NCI-H2227 treated with DMSO at 0.1 percent for 48 hours (cell line): ENCODE measurements at regions not wholly inside any gene's neighbourhood (a gene's known extent, or its start where the extent isn't known, plus 50 kb on each side); places are given as distances from the start of the nearest gene placed in this dataset.

Source experiments
- DNase-seq: peaks from one replicate; lab custom pipeline; 2025; lab: John Stamatoyannopoulos, UW

DNA sequence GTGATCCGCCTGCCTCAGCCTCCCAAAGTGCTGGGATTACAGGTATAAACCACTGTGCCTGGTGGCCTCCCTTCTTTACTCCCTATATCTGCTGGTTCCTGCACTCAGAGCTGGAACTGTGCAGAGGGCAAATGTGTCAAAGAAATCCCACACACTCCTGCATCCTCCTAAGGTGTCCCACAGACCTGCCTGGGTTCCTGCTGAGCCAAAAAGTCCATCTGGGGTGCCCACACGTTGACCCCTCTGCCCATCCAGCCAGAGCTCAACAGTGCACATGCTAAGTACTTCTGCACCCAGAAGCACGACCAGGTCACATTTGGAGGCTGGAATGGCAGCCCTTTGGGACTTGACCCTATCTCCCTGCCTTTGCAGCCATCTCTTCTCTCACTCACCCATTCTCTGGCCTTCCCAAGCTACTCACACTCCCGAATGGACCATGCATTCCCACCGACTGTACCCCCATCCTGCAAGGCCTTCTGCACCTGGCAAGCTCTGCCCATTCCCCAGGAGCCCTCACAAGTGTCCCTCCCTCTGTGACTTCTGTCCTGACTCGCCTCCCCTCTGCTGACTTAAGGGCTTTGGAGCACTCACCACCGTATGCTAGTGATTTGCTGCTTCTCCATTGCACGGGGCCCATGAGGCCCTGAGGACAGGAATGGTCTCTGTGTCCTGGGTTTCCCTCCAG, 152.1 kb downstream of the KCTD15 start:
- DNase-seq: no peak

DNA sequence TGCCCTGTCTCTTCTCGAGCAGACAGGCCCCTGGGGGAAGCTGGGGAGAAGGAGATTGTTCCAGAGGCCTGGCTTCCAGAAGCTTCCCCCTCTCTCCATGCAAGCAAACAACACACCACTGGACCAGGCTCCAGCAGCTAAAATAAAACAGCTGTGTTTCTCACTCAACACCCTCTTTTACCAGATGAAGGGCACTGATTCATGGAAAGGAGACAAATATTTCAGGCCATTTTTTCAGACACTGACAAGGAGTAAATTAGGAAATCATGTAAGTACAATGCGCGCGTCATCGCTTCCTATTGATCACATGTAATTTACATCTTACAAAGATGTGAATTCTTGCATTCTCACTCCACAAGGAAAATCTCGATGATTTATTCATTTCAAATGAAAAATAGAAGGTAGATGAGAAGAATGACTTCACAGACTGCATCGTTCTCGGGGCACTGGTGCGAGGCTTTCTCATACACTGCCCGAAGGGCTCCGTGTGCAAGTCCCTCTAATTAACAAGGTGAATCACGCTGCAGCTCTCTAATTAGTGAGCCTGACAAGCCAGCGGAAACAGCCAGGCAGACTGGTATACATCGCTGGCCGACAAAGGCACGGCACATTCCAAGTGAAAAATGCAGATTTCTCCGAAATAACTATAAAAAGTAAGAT, 153.6 kb downstream of the KCTD15 start:
- no peak for DNase-seq

DNA sequence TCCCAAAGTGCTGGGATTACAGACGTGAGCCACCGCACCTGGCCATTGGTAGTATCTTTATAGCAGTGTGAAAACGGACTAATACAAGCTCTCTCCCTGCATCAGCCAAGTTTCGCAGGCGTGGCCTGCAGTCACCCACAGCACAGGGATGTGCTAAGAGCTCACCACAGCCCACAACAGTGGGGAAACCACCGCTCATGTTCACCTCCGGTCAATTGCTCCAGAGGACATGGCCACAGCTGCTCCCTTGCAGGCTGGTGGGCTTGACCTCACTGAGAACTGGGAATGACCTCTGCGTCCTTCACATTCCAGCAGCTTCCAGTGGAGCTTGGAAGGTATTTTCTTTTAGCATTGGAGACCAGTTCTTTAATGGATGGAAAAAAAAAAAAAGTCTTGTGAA, 156.4 kb downstream of the KCTD15 start:
- no peak for DNase-seq

DNA sequence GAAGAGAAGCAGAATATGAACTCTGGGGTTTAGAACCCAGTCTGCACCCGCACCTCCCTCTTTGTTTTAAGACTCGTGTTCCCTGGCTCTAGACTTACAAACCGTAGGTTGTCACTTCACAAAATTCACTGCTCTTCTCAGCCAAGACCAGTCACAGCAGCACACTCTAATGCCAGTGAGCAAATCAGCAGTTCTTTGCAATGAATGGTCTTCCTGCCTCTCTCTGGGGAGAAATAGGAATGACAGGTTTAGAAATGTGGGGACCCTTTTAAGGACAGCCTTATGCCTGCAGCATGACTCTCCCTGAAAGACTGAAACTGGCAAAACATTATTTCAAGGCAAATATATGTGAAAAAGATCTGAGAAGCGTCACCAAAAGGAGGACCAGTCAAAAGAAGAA, 156.9 kb downstream of the KCTD15 start:
- DNase-seq: no peak

DNA sequence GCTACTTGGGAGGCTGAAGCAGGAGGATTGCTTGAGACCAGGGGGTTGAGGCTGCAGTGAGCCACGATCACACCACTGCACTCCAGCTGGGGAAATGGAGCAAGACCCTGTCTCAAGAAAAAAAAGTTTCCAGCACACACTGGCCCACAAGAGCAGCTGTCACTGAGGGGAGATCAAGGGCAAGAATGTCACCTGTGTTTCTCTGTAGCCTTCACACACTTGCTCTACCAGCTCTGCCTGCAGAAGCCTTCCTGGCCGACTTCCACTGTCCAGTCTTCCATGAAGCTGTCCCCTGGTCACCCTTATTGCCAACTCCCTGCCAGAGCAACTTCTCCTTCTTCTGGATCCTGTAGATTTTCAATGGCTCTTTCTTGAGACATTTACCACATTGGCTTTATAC, 158.0 kb downstream of the KCTD15 start:
- DNase-seq: no peak

DNA sequence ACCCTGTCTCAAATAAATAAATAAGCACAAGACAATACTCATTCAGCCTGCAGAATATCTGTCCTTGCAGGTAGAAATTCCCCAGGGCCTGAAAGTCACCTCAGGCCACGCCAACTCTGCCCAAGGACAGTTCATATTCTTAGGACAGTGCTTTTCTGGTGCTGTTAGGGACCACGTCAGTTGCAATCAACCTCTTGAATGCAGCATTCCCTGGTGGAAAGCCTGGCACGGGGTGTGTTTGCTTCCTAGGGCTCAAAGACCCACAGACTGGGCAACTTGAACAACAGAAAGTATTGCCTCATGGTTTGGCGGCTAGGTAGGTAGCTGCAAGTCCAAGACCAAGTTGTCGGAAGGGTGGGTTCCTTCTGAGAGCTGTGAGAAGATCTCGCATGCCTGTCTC, 160.3 kb downstream of the KCTD15 start:
- DNase-seq: no peak

DNA sequence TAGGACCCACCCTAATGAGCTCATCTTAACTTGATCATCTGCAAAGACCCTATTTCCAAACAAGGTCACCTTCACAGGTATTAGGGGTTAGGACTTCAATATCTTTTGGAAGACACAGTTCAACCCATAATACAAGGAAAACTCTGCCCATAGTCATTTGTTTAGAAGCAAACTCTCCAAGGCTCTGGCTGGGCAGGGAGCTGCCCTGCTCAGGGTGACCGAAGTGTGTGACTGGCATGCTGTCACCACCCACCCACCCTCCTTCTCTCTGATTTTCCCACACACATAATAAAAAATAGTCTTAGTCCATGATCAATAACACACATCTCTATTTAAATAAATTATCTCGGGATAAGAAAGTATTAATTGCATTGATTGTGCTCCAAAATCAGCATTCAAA, 161.1 kb downstream of the KCTD15 start:
- no peak for DNase-seq

DNA sequence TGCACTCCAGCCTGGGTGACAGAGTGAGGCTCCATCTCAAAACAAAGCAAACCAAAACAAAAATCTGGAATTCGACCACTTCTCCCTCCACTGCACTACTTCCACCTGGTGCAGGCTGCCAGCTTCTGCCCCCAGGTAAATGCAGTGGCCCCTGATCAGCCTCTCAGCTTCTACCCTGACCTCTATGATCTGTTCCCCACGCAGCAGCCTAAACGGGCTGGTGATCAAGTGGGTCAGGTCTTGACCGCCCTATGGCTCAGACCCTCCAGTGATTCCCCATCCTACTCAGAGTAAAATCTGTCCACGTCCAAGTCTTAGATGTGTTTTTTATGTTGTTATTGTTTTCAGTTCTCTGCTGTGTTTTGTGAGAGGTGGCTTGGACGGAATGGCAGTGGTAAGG, 163.9 kb downstream of the KCTD15 start:
- no peak for DNase-seq

DNA sequence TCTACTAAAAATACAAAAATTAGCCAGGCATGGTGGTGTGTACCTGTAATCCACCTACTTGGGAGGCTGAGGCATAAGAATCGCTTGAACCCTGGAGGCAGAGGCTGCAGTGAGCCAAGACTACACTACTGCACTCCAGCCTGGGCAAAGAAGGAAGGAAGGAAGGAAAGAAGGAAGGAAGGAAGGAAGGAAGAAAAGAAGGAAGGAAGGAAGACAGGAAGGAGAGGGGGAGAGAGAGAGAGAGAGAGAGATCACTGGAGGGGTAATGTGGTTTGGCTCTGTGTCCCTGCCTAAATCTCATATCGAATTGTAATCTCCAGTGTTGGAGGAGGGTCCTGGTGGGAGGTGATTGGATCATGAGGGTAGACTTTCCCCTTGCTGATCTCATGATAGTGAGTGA, 165.5 kb downstream of the KCTD15 start:
- no peak for DNase-seq

DNA sequence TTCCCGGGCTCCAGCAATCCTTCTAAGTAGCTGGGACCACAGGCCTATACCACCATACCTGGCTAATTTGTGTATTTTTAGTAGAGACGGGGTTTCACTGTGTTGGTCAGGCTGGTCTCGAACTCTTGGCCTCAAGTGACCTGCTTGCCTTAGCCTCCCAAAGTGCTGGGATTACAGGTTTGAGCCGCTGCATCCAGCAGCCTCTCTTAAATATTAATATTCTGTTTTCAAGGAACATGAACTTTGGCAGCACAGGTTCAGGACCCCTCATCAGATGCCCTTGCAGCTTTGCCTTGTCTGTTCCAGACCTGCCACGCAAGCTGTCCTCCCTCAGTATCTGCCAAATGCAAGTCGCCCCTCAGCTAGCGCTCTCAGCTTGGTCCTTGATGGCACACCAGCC, 166.8 kb downstream of the KCTD15 start:
- no peak for DNase-seq

DNA sequence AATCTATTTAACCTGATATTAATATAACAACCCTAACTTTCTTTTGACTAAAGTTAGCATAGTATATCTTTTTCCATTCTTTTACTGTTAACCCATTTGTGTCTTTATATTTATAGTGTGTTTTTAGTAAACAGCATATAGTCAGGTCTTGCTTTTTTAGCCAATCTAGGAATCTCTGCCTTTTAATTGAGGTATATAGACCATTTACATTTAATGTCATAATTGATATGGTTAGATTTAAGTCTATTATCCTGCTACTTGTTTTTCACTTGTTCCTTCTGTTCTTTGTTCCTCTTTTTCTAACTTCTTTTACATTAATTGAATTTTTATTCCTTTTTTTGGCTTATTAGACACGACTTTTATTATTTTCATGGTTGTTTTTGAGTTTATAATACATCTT, 174.4 kb downstream of the KCTD15 start:
- no peak for DNase-seq

DNA sequence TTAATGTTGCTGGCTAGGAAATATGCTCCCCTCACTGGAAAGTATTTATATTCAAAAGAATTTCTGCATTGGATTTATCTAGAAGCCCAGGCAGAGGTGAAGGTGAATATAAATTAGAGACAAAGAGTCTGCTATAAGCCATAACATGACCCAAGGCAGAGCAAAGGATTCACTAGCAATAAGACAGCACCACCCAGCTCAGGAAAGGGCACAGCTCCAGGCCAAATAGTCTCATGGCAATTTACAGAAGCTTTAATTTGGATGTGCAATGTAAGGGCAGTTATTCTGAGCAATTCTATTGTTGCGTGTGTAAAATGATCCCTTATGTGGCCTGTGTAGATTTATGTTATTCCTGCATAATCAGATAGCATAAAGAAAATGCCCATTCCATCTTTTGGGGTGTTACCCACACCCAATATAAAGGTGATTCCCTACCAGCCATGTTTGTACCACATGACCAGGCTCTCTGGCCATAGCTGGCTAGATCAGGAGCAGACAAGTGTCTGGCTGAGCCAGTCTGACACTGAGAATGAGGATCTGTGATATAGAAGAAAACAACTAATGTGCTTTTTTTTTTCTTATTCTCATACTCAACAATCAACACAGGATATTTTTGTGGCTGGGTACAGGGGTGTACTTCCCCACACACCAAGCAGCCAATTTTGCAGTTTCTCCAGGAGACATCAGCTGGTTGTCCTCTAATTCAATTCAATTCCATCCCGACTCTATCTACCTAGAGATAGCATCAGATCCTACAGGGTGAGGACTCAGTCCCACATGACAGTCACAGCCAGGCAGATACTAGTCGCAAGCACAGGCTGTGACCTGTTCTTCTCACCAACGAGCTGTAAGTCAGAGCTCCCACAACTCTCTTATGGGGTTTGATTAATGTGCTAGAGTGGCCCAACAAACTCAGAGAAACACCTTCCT, 181.4 kb downstream of the KCTD15 start:
- no peak for DNase-seq

DNA sequence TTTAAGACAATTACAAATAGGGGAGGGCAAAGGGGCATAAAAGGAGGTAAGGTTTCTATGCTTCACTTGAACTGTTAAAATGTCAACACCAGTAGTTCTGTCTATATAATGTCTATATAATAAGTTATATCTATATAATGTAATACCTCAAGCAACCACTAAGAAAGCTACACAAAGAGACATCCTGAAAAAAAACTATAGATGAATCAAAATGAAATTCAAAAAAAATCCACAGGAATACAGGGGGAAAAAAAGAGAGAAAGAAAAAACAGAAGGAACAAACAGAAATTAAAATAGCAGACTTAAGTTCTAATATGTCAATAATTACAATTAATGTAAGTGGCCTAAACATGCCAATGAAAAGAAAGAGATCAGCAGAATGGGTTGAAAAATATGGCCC, 186.0 kb downstream of the KCTD15 start:
- DNase-seq: no peak

DNA sequence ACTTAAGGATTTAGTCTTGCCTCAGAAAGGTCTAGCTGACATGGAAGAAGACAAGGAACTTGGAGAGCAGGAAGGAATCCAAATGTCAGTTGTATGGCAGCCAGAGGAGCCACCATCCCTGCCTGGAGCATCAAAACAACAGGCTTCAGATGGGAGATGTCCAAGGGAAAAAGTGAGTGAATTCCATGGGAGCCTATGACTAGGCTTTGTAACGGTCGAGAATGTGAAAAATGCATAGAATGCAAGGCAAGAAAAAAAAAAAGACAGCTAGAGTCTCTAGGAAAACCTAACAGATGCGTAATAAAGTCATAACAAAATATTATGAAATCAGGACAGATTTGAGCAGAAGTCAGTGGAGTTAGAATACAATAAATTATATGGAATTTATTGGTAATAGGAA, 183.7 kb upstream of the LSM14A start:
- no peak for DNase-seq

DNA sequence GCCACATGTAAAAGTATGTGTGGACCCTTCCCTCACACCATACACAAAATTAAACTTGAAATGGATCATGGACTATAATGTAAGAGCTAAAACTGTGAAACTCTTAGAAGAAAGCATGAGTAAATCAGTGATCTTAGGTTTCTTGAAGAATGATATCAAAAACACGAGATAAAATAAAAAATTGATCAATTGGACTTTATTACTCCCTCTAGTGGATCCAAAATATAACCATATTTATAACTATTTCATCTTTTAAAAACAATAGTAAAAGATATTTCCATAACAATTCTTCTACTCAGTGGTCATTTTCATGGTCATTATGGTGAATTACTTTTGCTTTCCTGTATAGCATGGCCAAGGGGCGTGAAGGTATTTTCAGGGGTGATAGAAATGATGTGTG, 174.6 kb upstream of the LSM14A start:
- no peak for DNase-seq

DNA sequence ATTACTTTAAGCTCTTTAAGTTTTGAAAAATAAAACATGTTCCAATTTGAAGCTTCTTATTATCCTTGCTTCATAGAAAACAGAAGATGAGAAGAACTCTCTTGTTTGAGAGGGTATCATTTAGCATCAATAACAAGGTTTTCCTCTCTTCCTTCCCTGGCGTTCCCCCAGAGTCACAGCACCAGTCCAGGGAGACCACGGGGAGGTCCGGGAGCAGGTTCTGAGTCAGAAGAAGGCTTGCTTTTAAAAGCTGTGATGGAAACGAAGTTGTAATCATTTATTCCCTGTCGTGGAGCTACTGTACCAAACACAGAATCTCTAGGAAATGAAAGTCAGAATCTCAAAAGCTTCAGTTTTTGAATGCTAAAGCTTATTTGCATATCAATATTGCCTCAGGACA, 174.0 kb upstream of the LSM14A start:
- no peak for DNase-seq

DNA sequence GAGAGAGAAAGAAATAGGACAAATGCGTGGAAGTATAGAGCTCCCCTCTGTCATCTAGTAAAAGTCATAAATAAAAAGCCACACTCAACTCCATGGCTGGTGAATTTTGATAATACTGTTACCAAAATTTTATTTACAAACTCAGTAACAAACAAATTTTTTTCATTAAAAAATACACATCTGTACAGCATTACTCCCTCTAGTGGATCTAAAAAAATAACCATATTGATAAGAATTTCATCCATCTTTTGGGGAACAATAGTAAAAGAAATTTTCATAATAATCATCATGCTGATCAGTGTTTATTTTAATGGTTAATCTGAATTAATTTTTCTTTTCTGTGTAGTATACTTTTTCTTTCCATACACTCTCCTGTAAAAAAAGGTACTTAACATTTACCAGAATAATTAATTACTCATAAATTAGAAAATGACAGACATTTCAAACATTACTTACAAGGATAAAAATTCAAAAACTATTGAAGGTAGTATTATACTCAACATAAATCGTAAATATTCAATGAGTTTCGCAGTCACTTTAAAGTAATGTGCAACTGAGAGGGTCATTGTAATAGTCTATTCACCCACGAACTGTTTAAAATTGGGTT, 173.5 kb upstream of the LSM14A start:
- DNase-seq: peak; percentile 46

DNA sequence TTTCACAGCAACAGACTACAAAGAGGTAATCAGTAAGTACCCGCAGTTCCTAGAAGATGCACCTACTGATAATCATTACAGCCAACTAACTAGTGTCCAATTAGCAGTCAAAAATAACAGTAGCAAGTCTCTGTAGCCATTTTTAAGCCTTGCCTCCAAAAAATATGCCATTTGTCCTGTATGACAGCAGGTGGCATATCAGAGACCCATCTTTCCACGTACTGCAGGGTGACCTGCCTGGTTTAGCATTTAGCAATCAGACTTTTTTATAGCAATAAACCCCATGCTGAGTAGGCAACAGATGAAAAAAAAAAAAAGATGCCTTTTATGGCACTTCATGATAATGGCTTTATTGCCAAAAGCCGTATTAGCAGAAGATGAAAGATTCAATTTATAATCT, 155.3 kb upstream of the LSM14A start:
- no peak for DNase-seq

DNA sequence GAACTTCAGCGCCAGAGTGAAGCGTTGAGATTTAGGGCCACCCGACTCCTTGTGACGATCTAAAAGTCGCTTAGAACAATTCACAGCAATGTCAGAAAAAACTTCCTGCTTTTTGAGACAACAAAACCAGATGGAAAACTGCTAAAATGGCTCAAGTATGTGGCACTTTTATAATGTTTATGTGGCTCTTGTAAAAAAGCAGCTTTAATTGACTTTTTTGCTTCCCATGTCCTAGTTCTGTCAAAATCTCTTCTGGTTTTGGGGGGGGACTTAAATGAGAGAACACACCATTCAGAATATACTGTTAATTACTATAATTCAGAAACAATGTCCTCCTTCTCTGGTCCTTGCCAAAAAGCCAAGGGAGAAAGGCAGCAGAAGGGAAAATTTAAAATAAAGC, 154.7 kb upstream of the LSM14A start:
- no peak for DNase-seq

DNA sequence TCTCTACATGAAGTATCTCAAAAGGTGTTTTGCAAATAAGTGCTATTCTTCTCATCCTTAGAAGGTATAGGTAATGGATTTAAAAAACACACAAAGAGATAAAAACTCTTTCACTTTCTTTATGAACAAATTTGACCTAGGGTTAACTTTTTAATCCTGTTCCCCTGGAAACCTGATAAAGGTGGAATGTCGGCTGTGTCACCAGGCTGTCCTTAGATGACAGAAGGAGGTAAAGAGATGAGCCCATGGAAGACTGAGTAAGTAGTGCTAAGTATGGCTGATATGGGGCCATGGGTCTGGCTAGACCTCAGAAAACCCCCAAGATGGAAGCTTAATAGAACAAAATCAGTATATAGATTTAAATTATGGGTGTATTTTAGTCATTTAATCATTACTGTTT, 153.8 kb upstream of the LSM14A start:
- no peak for DNase-seq

DNA sequence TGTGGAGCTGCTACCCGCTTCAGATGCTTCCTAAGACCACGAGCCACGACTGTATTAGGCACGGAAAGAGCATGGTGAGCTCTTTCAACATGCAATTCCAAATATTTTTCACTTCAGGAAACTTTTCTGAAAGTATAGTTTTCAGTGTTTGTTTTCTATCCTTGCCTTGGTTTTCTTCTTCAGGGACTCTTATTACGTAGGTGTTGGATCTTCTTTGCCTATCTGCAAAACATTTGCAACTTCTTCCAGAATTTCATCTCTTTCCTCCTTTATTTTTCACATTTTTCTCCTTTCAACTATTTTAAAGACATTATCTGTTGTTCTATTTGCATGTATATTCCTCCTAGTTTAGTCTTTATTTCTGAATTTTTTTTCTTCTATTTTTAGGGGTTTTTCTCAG, 148.9 kb upstream of the LSM14A start:
- DNase-seq: no peak

DNA sequence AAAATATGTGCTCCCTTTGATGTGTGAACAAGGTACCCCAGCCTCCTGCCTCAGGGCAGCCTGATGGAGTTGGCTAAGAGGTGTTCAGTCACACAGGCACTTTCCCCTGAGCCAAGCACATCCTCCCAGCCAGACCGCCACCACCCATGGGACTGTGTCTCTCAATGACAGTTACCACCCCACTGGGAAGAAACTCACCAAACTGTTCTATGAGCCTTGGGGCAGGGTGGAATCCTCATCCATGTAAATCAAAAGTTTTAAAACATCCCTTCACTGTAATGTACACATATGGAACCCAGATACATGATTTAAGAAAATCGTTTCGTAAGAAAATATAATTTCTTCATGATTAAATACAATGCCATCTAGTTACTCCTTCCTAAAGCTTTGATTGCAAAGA, 138.4 kb upstream of the LSM14A start:
- DNase-seq: no peak
